ENCODE measurements at regions not wholly inside any gene's neighbourhood (a gene's known extent, or its start where the extent isn't known, plus 50 kb on each side); places are given as distances from the start of the nearest gene placed in this dataset.

DNA sequence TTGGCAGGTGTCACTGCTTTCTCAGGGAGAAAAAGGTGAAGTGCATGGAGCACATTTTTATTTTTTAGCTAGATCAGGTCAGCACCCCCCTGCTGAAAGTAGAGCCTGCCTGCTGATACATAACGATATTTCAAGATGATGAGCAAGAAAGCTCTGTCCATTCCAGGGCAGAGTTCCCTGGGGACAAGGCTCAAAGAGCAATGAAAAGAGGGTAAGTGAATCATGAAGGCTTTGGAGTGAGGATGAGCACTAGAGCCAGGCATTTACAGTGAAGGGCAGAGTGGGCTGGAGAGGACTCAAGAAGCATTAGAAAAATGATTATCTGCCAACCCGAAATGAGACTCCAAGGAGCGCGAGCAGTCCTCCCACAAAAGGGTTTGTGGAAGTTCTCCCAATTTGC is 345.7 kb downstream of the TLE4 start:
- no peak for TF ChIP-seq TAF1 (IDR thresholded peaks at IDR 0.05; ENCODE audit: borderline replicate concordance, insufficient read depth, low read length)
- no peak for TF ChIP-seq POLR2AphosphoS5 (IDR thresholded peaks at IDR 0.05; ENCODE audit: low read depth, low read length)
- TF ChIP-seq, protein P1, sequence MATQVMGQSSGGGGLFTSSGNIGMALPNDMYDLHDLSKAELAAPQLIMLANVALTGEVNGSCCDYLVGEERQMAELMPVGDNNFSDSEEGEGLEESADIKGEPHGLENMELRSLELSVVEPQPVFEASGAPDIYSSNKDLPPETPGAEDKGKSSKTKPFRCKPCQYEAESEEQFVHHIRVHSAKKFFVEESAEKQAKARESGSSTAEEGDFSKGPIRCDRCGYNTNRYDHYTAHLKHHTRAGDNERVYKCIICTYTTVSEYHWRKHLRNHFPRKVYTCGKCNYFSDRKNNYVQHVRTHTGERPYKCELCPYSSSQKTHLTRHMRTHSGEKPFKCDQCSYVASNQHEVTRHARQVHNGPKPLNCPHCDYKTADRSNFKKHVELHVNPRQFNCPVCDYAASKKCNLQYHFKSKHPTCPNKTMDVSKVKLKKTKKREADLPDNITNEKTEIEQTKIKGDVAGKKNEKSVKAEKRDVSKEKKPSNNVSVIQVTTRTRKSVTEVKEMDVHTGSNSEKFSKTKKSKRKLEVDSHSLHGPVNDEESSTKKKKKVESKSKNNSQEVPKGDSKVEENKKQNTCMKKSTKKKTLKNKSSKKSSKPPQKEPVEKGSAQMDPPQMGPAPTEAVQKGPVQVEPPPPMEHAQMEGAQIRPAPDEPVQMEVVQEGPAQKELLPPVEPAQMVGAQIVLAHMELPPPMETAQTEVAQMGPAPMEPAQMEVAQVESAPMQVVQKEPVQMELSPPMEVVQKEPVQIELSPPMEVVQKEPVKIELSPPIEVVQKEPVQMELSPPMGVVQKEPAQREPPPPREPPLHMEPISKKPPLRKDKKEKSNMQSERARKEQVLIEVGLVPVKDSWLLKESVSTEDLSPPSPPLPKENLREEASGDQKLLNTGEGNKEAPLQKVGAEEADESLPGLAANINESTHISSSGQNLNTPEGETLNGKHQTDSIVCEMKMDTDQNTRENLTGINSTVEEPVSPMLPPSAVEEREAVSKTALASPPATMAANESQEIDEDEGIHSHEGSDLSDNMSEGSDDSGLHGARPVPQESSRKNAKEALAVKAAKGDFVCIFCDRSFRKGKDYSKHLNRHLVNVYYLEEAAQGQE (IDR thresholded peaks at IDR 0.05; ENCODE audit: insufficient read depth in 1 of 2, low read depth in 2 of 2, low read length in 2 of 2) = no peak
- no peak for TF ChIP-seq SIN3A (IDR thresholded peaks at IDR 0.05; ENCODE audit: borderline replicate concordance, insufficient read depth, low read length)
